A673 (cell line): ENCODE measurements at regions not wholly inside any gene's neighbourhood (a gene's known extent, or its start where the extent isn't known, plus 50 kb on each side); places are given as distances from the start of the nearest gene placed in this dataset.

Experiments used
- BruUV-seq: library from RNA; stranded (reverse); fragments of 400-500 nt; replicated peaks from 2 replicates; lab custom pipeline; 2021; lab: Mats Ljungman, UMichigan
- CTCF ChIA-PET: fragments of 300-600 bp; sonication (Branson Sonifier 250); formaldehyde crosslinking; loops from one replicate; lab custom pipeline; 2022; ENCODE audit warnings: antibody characterized with exemption; lab: Charles Lee
- POLR2A ChIA-PET: fragments of 300-600 bp; sonication (Branson Sonifier 250); formaldehyde crosslinking; loops from one replicate; lab custom pipeline; 2022; ENCODE audit warnings: antibody characterized with exemption; ENCODE audit not compliant: low non-redundant PET; lab: Charles Lee
- DNase-seq: peaks from one replicate; pipeline ENCODE4 v3.0.0-alpha.2; 2015; ENCODE audit warnings: low spot score
- H3K27ac ChIP-seq: fragments of 200-600 bp; sonication (generic); 2 replicates; pipeline ENCODE4 v1.5.1; 2016; ENCODE audit warnings: mixed run types, low read depth, mild to moderate bottlenecking, mixed read lengths, antibody characterized with exemption, low read length; ENCODE audit not compliant: poor library complexity, severe bottlenecking
- H3K27me3 ChIP-seq: fragments of 200-600 bp; sonication (generic); replicated peaks from 2 replicates; pipeline ENCODE4 v1.6.1; 2017; ENCODE audit warnings: mixed run types, low read depth, mild to moderate bottlenecking, mixed read lengths, antibody characterized with exemption, low read length; ENCODE audit not compliant: insufficient read depth, poor library complexity
- H3K36me3 ChIP-seq: fragments of 200-600 bp; sonication (generic); 2 replicates; pipeline ENCODE4 v1.6.1; 2016; ENCODE audit warnings: mixed run types, mild to moderate bottlenecking, mixed read lengths, antibody characterized with exemption, low read length; ENCODE audit not compliant: insufficient read depth, poor library complexity, severe bottlenecking
- H3K4me1 ChIP-seq: fragments of 200-600 bp; sonication (generic); 2 replicates; pipeline ENCODE4 v1.6.1; 2017; ENCODE audit warnings: mixed run types, mild to moderate bottlenecking, mixed read lengths, antibody characterized with exemption, low read length; ENCODE audit not compliant: insufficient read depth, poor library complexity, severe bottlenecking
- H3K4me3 ChIP-seq: fragments of 200-600 bp; sonication (generic); 2 replicates; pipeline ENCODE4 v1.5.1; 2016; ENCODE audit warnings: low read depth, mixed run types, mild to moderate bottlenecking, mixed read lengths, low read length; ENCODE audit not compliant: poor library complexity, severe bottlenecking
- H3K9me3 ChIP-seq: fragments of 200-600 bp; sonication (generic); 2 replicates; pipeline ENCODE4 v1.6.1; 2016; ENCODE audit warnings: mixed run types, low read depth, mild to moderate bottlenecking, mixed read lengths, antibody characterized with exemption, low read length; ENCODE audit not compliant: poor library complexity, severe bottlenecking
- CTCF ChIP-seq: fragments of 300-800, 200-600 bp; sonication (generic); conservative IDR thresholded peaks from 2 replicates; pipeline ENCODE4 v1.5.1; 2017; ENCODE audit warnings: low read depth, mild to moderate bottlenecking, antibody characterized with exemption, low read length, moderate library complexity, mixed read lengths
- EZH2 ChIP-seq: fragments of 200-600 bp; sonication (generic); IDR thresholded peaks from 2 replicates; pipeline ENCODE4 v1.6.1; 2017; ENCODE audit warnings: borderline replicate concordance, low read depth, mild to moderate bottlenecking, mixed read lengths, antibody characterized with exemption, low read length; ENCODE audit not compliant: poor library complexity, severe bottlenecking
- intact Hi-C: fragments of 100-400 bp; cut with micrococcal nuclease; formaldehyde crosslinking; loops from one replicate; pipeline ENCODE4 v1.10.0; 2022; ENCODE audit not compliant: unreplicated experiment

GRCh38 chr1:56404561-56405030 is 174.8 kb downstream of the PLPP3 start:
- ChIA-PET CTCF (no interaction called here), POLR2A (no interaction called here)
- TF ChIP-seq CTCF: no peak
- BruUV-seq: no TSS peak
- Histone ChIP-seq H3K4me1 (no peaks in the 10 kb centered on the region), H3K4me3 (no peak overlapping the region), H3K27me3 (peaks cover 6% of the 10 kb centered on the region), H3K27ac (no peak overlapping the region), H3K36me3 (no peaks in the 10 kb centered on the region), H3K9me3 (no peaks in the 10 kb centered on the region)
- intact Hi-C loops: loop anchor here (10.0 kb wide), 1 partner anchor 170 kb away; the partner anchor contains the start of gene PLPP3
- DNase-seq: no peak

GRCh38 chr1:56404066-56404465 is 175.3 kb downstream of the PLPP3 start:
- intact Hi-C loops: loop anchor here (10.0 kb wide), 1 partner anchor 171 kb away; the partner anchor contains the start of gene PLPP3
- ChIA-PET POLR2A (no interaction called here), CTCF (no interaction called here)
- Histone ChIP-seq H3K27ac (no peak overlapping the region), H3K36me3 (no peaks in the 10 kb centered on the region), H3K4me3 (no peak overlapping the region), H3K9me3 (no peaks in the 10 kb centered on the region), H3K4me1 (no peaks in the 10 kb centered on the region), H3K27me3 (peaks cover 6% of the 10 kb centered on the region)
- no peak for DNase-seq
- TF ChIP-seq EZH2 (no peak), CTCF (no peak)
- no TSS peak for BruUV-seq

DNA sequence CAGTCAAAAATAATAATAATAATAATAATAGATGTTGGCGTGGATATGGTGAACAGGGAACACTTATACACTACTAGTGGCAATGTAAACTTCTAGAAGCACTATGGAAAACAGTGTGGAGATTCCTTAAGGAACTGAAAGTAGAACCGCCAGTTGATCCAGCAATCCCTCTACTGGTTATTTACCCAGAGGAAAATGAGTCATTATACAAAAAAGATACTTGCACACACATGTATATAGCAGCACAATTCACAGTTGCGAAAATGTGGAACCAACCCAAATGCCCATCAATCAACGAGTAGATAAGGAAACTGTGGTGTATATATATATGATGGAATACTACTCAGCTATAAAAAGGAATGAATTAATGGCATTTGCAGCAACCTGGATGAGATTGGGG is 176.0 kb downstream of the PLPP3 start:
- Histone ChIP-seq H3K4me3 (no peak overlapping the region), H3K27ac (no peak overlapping the region), H3K27me3 (peaks cover 11% of the 10 kb centered on the region), H3K4me1 (no peaks in the 10 kb centered on the region), H3K36me3 (no peaks in the 10 kb centered on the region), H3K9me3 (no peaks in the 10 kb centered on the region)
- POLR2A ChIA-PET: no interaction called here
- no TSS peak for BruUV-seq
- TF ChIP-seq CTCF: no peak
- no peak for TF ChIP-seq EZH2
- DNase-seq: no peak
- intact Hi-C loops: loop anchor here (10.0 kb wide), 1 partner anchor 171 kb away; the partner anchor contains the start of gene PLPP3
- CTCF ChIA-PET: no interaction called here
